ENCODE measurements at regions not wholly inside any gene's neighbourhood (a gene's known extent, or its start where the extent isn't known, plus 50 kb on each side); places are given as distances from the start of the nearest gene placed in this dataset.
"Not testable (repeated sequence)": the region's sequence is repeated elsewhere in the genome, so short reads cannot be mapped to it uniquely, and the experiment has no call there.

- no peak for DNase-seq (ENCODE audit: low read depth in 2 of 2)
Observed at GRCh38 chr6:15841937-15842726, 179.3 kb upstream of the DTNBP1 start.

GRCh38 chr6:15839969-15840541 lies 177.2 kb upstream of the DTNBP1 start:
- DNase-seq (ENCODE audit: low read depth in 2 of 2): no peak

- no peak for DNase-seq (ENCODE audit: low read depth in 2 of 2)
Observed at GRCh38 chr6:15837205-15837604, 174.4 kb upstream of the DTNBP1 start.

- DNase-seq (ENCODE audit: low read depth in 2 of 2): no peak
Observed at GRCh38 chr6:15832841-15833240, 170.0 kb upstream of the DTNBP1 start.

- no peak for DNase-seq (ENCODE audit: low read depth in 2 of 2)
Observed at GRCh38 chr6:15829156-15829555, 166.3 kb upstream of the DTNBP1 start.

GRCh38 chr6:15827496-15828255 lies 164.8 kb upstream of the DTNBP1 start:
- no peak for DNase-seq (ENCODE audit: low read depth in 2 of 2)

GRCh38 chr6:15826814-15827318 lies 164.0 kb upstream of the DTNBP1 start:
- DNase-seq (ENCODE audit: low read depth in 2 of 2): no peak

GRCh38 chr6:15825332-15825930 lies 162.6 kb upstream of the DTNBP1 start:
- no peak for DNase-seq (ENCODE audit: low read depth in 2 of 2)

GRCh38 chr6:15824811-15825210 lies 162.0 kb upstream of the DTNBP1 start:
- DNase-seq (ENCODE audit: low read depth in 2 of 2): no peak

- DNase-seq (ENCODE audit: low read depth in 2 of 2): no peak
Observed at GRCh38 chr6:15823838-15824414, 161.1 kb upstream of the DTNBP1 start.

GRCh38 chr6:15822835-15823234 lies 160.0 kb upstream of the DTNBP1 start:
- DNase-seq (ENCODE audit: low read depth in 2 of 2): no peak

GRCh38 chr6:15819841-15820240 lies 157.0 kb upstream of the DTNBP1 start:
- no peak for DNase-seq (ENCODE audit: low read depth in 2 of 2)

GRCh38 chr6:15819226-15819625 lies 156.4 kb upstream of the DTNBP1 start:
- no peak for DNase-seq (ENCODE audit: low read depth in 2 of 2)

GRCh38 chr6:15818491-15818890 lies 155.7 kb upstream of the DTNBP1 start:
- no peak for DNase-seq (ENCODE audit: low read depth in 2 of 2)

- DNase-seq (ENCODE audit: low read depth in 2 of 2): no peak
Observed at GRCh38 chr6:15818044-15818443, 155.2 kb upstream of the DTNBP1 start.

GRCh38 chr6:15817100-15817499 lies 154.3 kb upstream of the DTNBP1 start:
- DNase-seq (ENCODE audit: low read depth in 2 of 2): no peak

GRCh38 chr6:15816661-15817060 lies 153.8 kb upstream of the DTNBP1 start:
- no peak for DNase-seq (ENCODE audit: low read depth in 2 of 2)

- not testable (repeated sequence) for DNase-seq (ENCODE audit: low read depth in 2 of 2)
Observed at GRCh38 chr6:15813698-15814097, 150.9 kb upstream of the DTNBP1 start.

GRCh38 chr6:15811107-15811506 lies 148.3 kb upstream of the DTNBP1 start:
- no peak for DNase-seq (ENCODE audit: low read depth in 2 of 2)

- no peak for DNase-seq (ENCODE audit: low read depth in 2 of 2)
Observed at GRCh38 chr6:15810618-15811017, 147.8 kb upstream of the DTNBP1 start.

- DNase-seq (ENCODE audit: low read depth in 2 of 2): no peak
Observed at GRCh38 chr6:15809367-15809766, 146.5 kb upstream of the DTNBP1 start.

Data from fibroblast of skin of left quadriceps (primary cell).